ENCODE measurements at regions not wholly inside any gene's neighbourhood (a gene's known extent, or its start where the extent isn't known, plus 50 kb on each side); places are given as distances from the start of the nearest gene placed in this dataset.

GRCh38 chr2:120620025-120620793, 115.5 kb upstream of the GLI2 start:
- H3F3A ChIP-seq (replicated peaks; ENCODE audit: low read depth), result no peaks in the 10 kb centered on the region
- H3K27ac ChIP-seq (ENCODE audit: low read depth), result no peak overlapping the region
- no peaks in the 10 kb centered on the region for H3K9me2 ChIP-seq (ENCODE audit: insufficient read depth)
- no peak overlapping the region for H3K4me3 ChIP-seq
- no peaks in the 10 kb centered on the region for H3K27me3 ChIP-seq (ENCODE audit: insufficient read depth)
- Mint-ChIP-seq H3K27ac (no peak overlapping the region), H3K27me3 (ENCODE audit: insufficient read depth, low read depth, poor library complexity) (peaks cover 16% of the 10 kb centered on the region), H3K9me3 (no peaks in the 10 kb centered on the region), H3K4me1 (no peaks in the 10 kb centered on the region), H3K4me3 (no peak overlapping the region), H3K36me3 (ENCODE audit: low read depth) (no peaks in the 10 kb centered on the region)
- no peaks in the 10 kb centered on the region for H3K36me3 ChIP-seq (ENCODE audit: insufficient read depth)
- H4K20me1 ChIP-seq (replicated peaks; ENCODE audit: insufficient read depth), result no peaks in the 10 kb centered on the region
- ATAC-seq (no peak), DNase-seq (ENCODE audit: low spot score) (no peak)
- H3K79me2 ChIP-seq (replicated peaks; ENCODE audit: insufficient read depth), result no peaks in the 10 kb centered on the region
- H3K4me2 ChIP-seq, result no peak overlapping the region
- TF ChIP-seq REST (IDR thresholded peaks at IDR 0.05; ENCODE audit: unreplicated experiment) (no peak), EZH2phosphoT487 (IDR thresholded peaks at IDR 0.05; ENCODE audit: unreplicated experiment) (no peak)
- no peaks in the 10 kb centered on the region for H3K4me1 ChIP-seq (ENCODE audit: insufficient read depth)
- H2AFZ ChIP-seq, result no peak overlapping the region

- H3K4me3 Mint-ChIP-seq, result no peak overlapping the region
- Histone ChIP-seq H3K9me2 (ENCODE audit: insufficient read depth) (no peaks in the 10 kb centered on the region), H3K36me3 (ENCODE audit: insufficient read depth) (no peaks in the 10 kb centered on the region), H3K4me2 (no peak overlapping the region), H3K27me3 (ENCODE audit: insufficient read depth) (no peaks in the 10 kb centered on the region), H3K4me1 (ENCODE audit: insufficient read depth) (no peaks in the 10 kb centered on the region), H4K20me1 (replicated peaks; ENCODE audit: insufficient read depth) (no peaks in the 10 kb centered on the region), H2AFZ (no peak overlapping the region), H3K79me2 (replicated peaks; ENCODE audit: insufficient read depth) (no peaks in the 10 kb centered on the region), H3K27ac (ENCODE audit: low read depth) (no peak overlapping the region), H3K4me3 (no peak overlapping the region), H3F3A (replicated peaks; ENCODE audit: low read depth) (no peaks in the 10 kb centered on the region)
- peaks cover 16% of the 10 kb centered on the region for H3K27me3 Mint-ChIP-seq (ENCODE audit: insufficient read depth, low read depth, poor library complexity)
- DNase-seq (ENCODE audit: low spot score) (no peak), ATAC-seq (no peak)
- no peak overlapping the region for H3K27ac Mint-ChIP-seq
- no peaks in the 10 kb centered on the region for H3K36me3 Mint-ChIP-seq (ENCODE audit: low read depth)
- no peaks in the 10 kb centered on the region for H3K9me3 Mint-ChIP-seq
- H3K4me1 Mint-ChIP-seq, result no peaks in the 10 kb centered on the region
- no peak for TF ChIP-seq REST (IDR thresholded peaks at IDR 0.05; ENCODE audit: unreplicated experiment)
- TF ChIP-seq ZNF462 (CRISPR knock-in tag; IDR thresholded peaks at IDR 0.05), result no peak
- no peak for TF ChIP-seq ZNF114 (CRISPR knock-in tag; IDR thresholded peaks at IDR 0.05)
- no peak for TF ChIP-seq ZNF331 (CRISPR knock-in tag; IDR thresholded peaks at IDR 0.05; ENCODE audit: low read depth)
- no peak for TF ChIP-seq CREB1 (CRISPR knock-in tag; IDR thresholded peaks at IDR 0.05; ENCODE audit: low read depth)
Measured at GRCh38 chr2:120622159-120622869, 113.4 kb upstream of the GLI2 start.
